Muscle of leg (tissue), 3 donors: ENCODE measurements at regions not wholly inside any gene's neighbourhood (a gene's known extent, or its start where the extent isn't known, plus 50 kb on each side); places are given as distances from the start of the nearest gene placed in this dataset.
"Not testable (repeated sequence)": the region's sequence is repeated elsewhere in the genome, so short reads cannot be mapped to it uniquely, and the experiment has no call there.

Experiments
- DNase-seq: peaks from one replicate; pipeline ENCODE4 v3.0.0; 2013
- H3K27ac ChIP-seq: one replicate; pipeline ENCODE4 v1.5.1; 2013; ENCODE audit warnings: mild to moderate bottlenecking, low read length, control low read depth
- H3K27me3 ChIP-seq: one replicate; pipeline ENCODE4 v1.6.1; 2013; ENCODE audit warnings: low read length; ENCODE audit not compliant: control insufficient read depth, insufficient read depth
- H3K36me3 ChIP-seq: one replicate; pipeline ENCODE4 v1.6.1; 2013; ENCODE audit warnings: low read length; ENCODE audit not compliant: control insufficient read depth, insufficient read depth
- H3K4me1 ChIP-seq: one replicate; pipeline ENCODE4 v1.6.1; 2013; ENCODE audit warnings: low read length; ENCODE audit not compliant: control insufficient read depth, insufficient read depth
- H3K4me3 ChIP-seq: one replicate; pipeline ENCODE4 v1.5.1; 2013; ENCODE audit warnings: low read length, control low read depth
- H3K9me3 ChIP-seq: replicated peaks from 2 replicates; pipeline ENCODE4 v1.6.1; 2013; ENCODE audit warnings: low read depth, low read length; ENCODE audit not compliant: control insufficient read depth
- WGBS: methylation state at CpG from one replicate; pipeline ENCODE4 v1.1.5; 2013; ENCODE audit warnings: missing lambda C conversion rate; ENCODE audit not compliant: insufficient coverage; 5-methylcytosine and 5-hydroxymethylcytosine counted together

GRCh38 chr1:223907943-223908587, 62.3 kb upstream of the TP53BP2 start:
- not testable (repeated sequence) for H3K4me3 ChIP-seq, H3K27me3 ChIP-seq, H3K36me3 ChIP-seq, DNase-seq, H3K9me3 ChIP-seq, H3K4me1 ChIP-seq, H3K27ac ChIP-seq
- no CpG with 5 or more reads among the region's 4 CpGs for WGBS

- not testable (repeated sequence) for H3K27ac ChIP-seq, H3K9me3 ChIP-seq, H3K4me3 ChIP-seq, H3K27me3 ChIP-seq, H3K36me3 ChIP-seq, DNase-seq, H3K4me1 ChIP-seq
- no CpG with 5 or more reads among the region's 1 CpG for WGBS
Observed at GRCh38 chr1:223903221-223903620, 57.5 kb upstream of the TP53BP2 start.

GRCh38 chr1:223899775-223900174, 54.0 kb upstream of the TP53BP2 start:
- not testable (repeated sequence) for H3K9me3 ChIP-seq, H3K27ac ChIP-seq, DNase-seq, H3K4me1 ChIP-seq, H3K27me3 ChIP-seq, H3K36me3 ChIP-seq, H3K4me3 ChIP-seq
- WGBS: 75% methylated on average over 2 of the region's 6 CpGs

DNA sequence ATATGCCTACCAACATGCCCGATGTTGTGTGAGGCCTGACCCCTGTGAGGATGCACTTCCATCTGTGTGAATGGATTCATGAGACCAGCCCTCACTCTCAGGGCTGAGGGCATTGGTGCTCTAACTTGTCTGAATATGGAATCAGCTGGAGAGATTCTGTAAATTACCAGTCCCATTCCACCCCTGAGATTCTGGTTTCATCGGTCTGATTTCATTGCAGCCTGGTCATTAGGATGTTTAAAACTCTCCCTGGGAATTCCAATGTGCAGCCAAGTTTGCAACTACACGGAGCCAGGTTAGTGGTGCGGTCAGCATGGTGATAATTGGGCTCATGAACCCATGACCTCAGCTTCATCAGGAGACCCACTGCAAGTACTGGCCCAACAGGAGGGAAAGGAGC, 51.4 kb upstream of the TP53BP2 start:
- H3K27ac ChIP-seq: not testable (repeated sequence)

DNA sequence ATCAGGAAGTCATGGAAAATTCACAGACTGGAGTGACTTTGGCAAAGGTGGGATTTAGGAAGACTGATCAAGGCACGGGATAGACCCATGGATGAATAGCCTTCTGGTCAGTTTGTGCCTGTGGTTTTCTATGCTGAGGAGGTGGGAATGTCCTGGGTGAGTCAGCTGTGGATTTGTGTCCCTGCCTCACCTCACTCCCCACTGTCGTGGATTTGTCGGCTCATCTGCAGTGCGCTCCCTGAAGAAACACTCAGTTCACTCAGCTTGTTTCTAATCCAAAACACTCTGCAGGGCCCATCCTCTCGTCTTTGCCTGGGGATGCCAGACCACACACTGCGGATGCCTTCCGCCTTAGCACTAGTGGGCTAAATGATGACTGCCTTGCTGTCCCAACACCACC, 50.2 kb upstream of the TP53BP2 start:
- H3K27me3 ChIP-seq, H3K9me3 ChIP-seq, H3K36me3 ChIP-seq, H3K4me3 ChIP-seq, H3K4me1 ChIP-seq, H3K27ac ChIP-seq, DNase-seq: not testable (repeated sequence)
- WGBS: no CpG with 5 or more reads among the region's 7 CpGs

More for the DNA sequence above, 51.4 kb upstream of the TP53BP2 start:
- no CpG with 5 or more reads among the region's 4 CpGs for WGBS
- H3K4me3 ChIP-seq, H3K36me3 ChIP-seq, DNase-seq, H3K4me1 ChIP-seq, H3K27me3 ChIP-seq, H3K9me3 ChIP-seq: not testable (repeated sequence)
